Liver (tissue), 8 donors: ENCODE measurements at regions not wholly inside any gene's neighbourhood (a gene's known extent, or its start where the extent isn't known, plus 50 kb on each side); places are given as distances from the start of the nearest gene placed in this dataset.

Experiments used
- DNase-seq: peaks from one replicate; pipeline ENCODE4 v3.0.0-alpha.2; 2017; ENCODE audit warnings: low spot score
- H3K27ac ChIP-seq, 2 donors: one replicate each; pipeline ENCODE4 v1.7.0; 2013; ENCODE audit warnings: inconsistent platforms in 2 of 2, low read length in 2 of 2, control low read depth in 1 of 2, low read depth in 1 of 2, mild to moderate bottlenecking in 1 of 2
- H3K27me3 ChIP-seq, 4 donors: one replicate each; pipeline versions ENCODE4 v1.6.1 to v1.7.0; 2013; ENCODE audit warnings: low read length in 3 of 4, inconsistent platforms in 1 of 4, mild to moderate bottlenecking in 1 of 4, moderate library complexity in 1 of 4; ENCODE audit not compliant: control insufficient read depth in 4 of 4, insufficient read depth in 4 of 4
- H3K36me3 ChIP-seq, 4 donors: one replicate each; pipeline versions ENCODE4 v1.6.1 to v1.7.0; 2013; ENCODE audit warnings: low read length in 3 of 4, mild to moderate bottlenecking in 3 of 4, low read depth in 1 of 4, moderate library complexity in 1 of 4; ENCODE audit not compliant: control insufficient read depth in 4 of 4, insufficient read depth in 3 of 4
- H3K4me1 ChIP-seq, 4 donors: one replicate each; pipeline versions ENCODE4 v1.6.1 to v1.7.0; 2013; ENCODE audit warnings: low read length in 3 of 4, mild to moderate bottlenecking in 3 of 4, moderate library complexity in 1 of 4; ENCODE audit not compliant: control insufficient read depth in 4 of 4, insufficient read depth in 4 of 4
- H3K4me3 ChIP-seq, 3 donors: one replicate each; pipeline versions ENCODE4 v1.6.1 to v1.7.0; 2013; ENCODE audit warnings: low read length in 3 of 3, control low read depth in 1 of 3, low read depth in 1 of 3, mild to moderate bottlenecking in 1 of 3
- H3K9ac ChIP-seq, 2 donors: one replicate each; pipeline ENCODE4 v1.7.0; 2013; ENCODE audit warnings: low read length in 2 of 2, mild to moderate bottlenecking in 2 of 2, moderate library complexity in 2 of 2, control low read depth in 1 of 2, low read depth in 1 of 2
- H3K9me3 ChIP-seq, 4 donors: one replicate each; pipeline versions ENCODE4 v1.6.1 to v1.7.0; 2013; ENCODE audit warnings: low read length in 3 of 4; ENCODE audit not compliant: control insufficient read depth in 4 of 4
- CTCF ChIP-seq: fragments of 150-350 bp; IDR thresholded peaks from 2 replicates; pipeline ENCODE4 v1.5.1; 2017; ENCODE audit warnings: improper control_type of control experiment, low read depth, low read length; ENCODE audit not compliant: missing input control
- FOXA1 ChIP-seq: IDR thresholded peaks from 2 replicates; pipeline ENCODE4 v1.6.1; 2016; ENCODE audit warnings: antibody characterized with exemption
- FOXA2 ChIP-seq: IDR thresholded peaks from 2 replicates; pipeline ENCODE4 v1.6.1; 2016; ENCODE audit warnings: antibody characterized with exemption
- GABPA ChIP-seq, 2 donors: IDR thresholded peaks in 1 of 2; conservative IDR thresholded peaks in 1 of 2; 2 replicates each; pipeline ENCODE4 v1.6.1; 2016; ENCODE audit warnings: antibody characterized with exemption in 2 of 2, mild to moderate bottlenecking in 1 of 2, moderate library complexity in 1 of 2
- HNF4A ChIP-seq, 2 donors: conservative IDR thresholded peaks; 2 replicates each; pipeline ENCODE4 v1.6.1; 2016; ENCODE audit warnings: antibody characterized with exemption in 2 of 2, mild to moderate bottlenecking in 2 of 2
- JUND ChIP-seq, 2 donors: IDR thresholded peaks; 2 replicates each; pipeline ENCODE4 v1.6.1; 2016; ENCODE audit warnings: antibody characterized with exemption in 2 of 2
- MAX ChIP-seq: IDR thresholded peaks from 2 replicates; pipeline ENCODE4 v1.6.1; 2016; ENCODE audit warnings: antibody characterized with exemption
- NR2F2 ChIP-seq: IDR thresholded peaks from 2 replicates; pipeline ENCODE4 v1.6.1; 2016; ENCODE audit warnings: antibody characterized with exemption
- RAD21 ChIP-seq, 2 donors: IDR thresholded peaks; 2 replicates each; pipeline ENCODE4 v1.6.1; 2016; ENCODE audit warnings: antibody characterized with exemption in 2 of 2, mild to moderate bottlenecking in 2 of 2
- REST ChIP-seq: IDR thresholded peaks from 2 replicates; pipeline ENCODE4 v1.6.1; 2016; ENCODE audit warnings: antibody characterized with exemption, mild to moderate bottlenecking
- RXRA ChIP-seq, 2 donors: IDR thresholded peaks; 2 replicates each; pipeline ENCODE4 v1.6.1; 2017 to 2018; ENCODE audit warnings: antibody characterized with exemption in 2 of 2, mild to moderate bottlenecking in 1 of 2
- SP1 ChIP-seq: IDR thresholded peaks from 2 replicates; pipeline ENCODE4 v1.6.1; 2018; ENCODE audit warnings: antibody characterized with exemption, mild to moderate bottlenecking
- TAF1 ChIP-seq: conservative IDR thresholded peaks from 2 replicates; pipeline ENCODE4 v1.6.1; 2016; ENCODE audit warnings: antibody characterized with exemption, mild to moderate bottlenecking
- YY1 ChIP-seq: IDR thresholded peaks from 2 replicates; pipeline ENCODE4 v1.6.1; 2016; ENCODE audit warnings: antibody characterized with exemption, mild to moderate bottlenecking
- ZBTB33 ChIP-seq: IDR thresholded peaks from 2 replicates; pipeline ENCODE4 v1.6.1; 2016; ENCODE audit warnings: antibody characterized with exemption
- WGBS: extraction: QIAGEN DNeasy Blood & Tissue Kit; methylation state at CpG from one replicate; pipeline ENCODE4 v1.1.7; 2013; 5-methylcytosine and 5-hydroxymethylcytosine counted together
- donor health status: healthy.
- donor health status: healthy.
- donor health status: healthy.
- donor health status: healthy.
- donor health status: healthy.

GRCh38 chr6:51386347-51386836 lies 567.7 kb downstream of the TFAP2B start:
- H3K4me1 ChIP-seq, result no peaks in the 10 kb centered on the region
- H3K36me3 ChIP-seq, result no peaks in the 10 kb centered on the region
- no peak for DNase-seq
- H3K9me3 ChIP-seq, result no peaks in the 10 kb centered on the region
- TF ChIP-seq YY1 (no peak), TAF1 (no peak), HNF4A (conservative IDR thresholded peaks at IDR 0.05) (no peak), NR2F2 (no peak), FOXA1 (no peak), CTCF (no peak), RXRA (IDR thresholded peaks at IDR 0.05) (no peak), GABPA (IDR thresholded peaks at IDR 0.05 in 1 of 2, conservative IDR thresholded peaks at IDR 0.05 in 1 of 2) (no peak), RAD21 (IDR thresholded peaks at IDR 0.05) (no peak), JUND (IDR thresholded peaks at IDR 0.05) (no peak), REST (no peak), MAX (no peak)
- no peak overlapping the region for H3K27ac ChIP-seq
- H3K4me3 ChIP-seq, result no peak overlapping the region
- no peak overlapping the region for H3K9ac ChIP-seq
- H3K27me3 ChIP-seq, result no peaks in the 10 kb centered on the region
- WGBS, result 70% methylated on average over 3 of the region's 3 CpGs

- WGBS, result 90% methylated on average over 4 of the region's 4 CpGs
- TF ChIP-seq FOXA2 (no peak), TAF1 (no peak), ZBTB33 (no peak), HNF4A (conservative IDR thresholded peaks at IDR 0.05) (no peak), NR2F2 (no peak), REST (no peak), RAD21 (IDR thresholded peaks at IDR 0.05) (no peak), SP1 (no peak), FOXA1 (no peak), JUND (IDR thresholded peaks at IDR 0.05) (no peak), CTCF (no peak), MAX (no peak), RXRA (IDR thresholded peaks at IDR 0.05) (no peak)
Measured at GRCh38 chr6:51387907-51388306, 569.2 kb downstream of the TFAP2B start.

More at GRCh38 chr6:51387907-51388306, 569.2 kb downstream of the TFAP2B start:
- Histone ChIP-seq H3K27ac (no peak overlapping the region), H3K9ac (no peak overlapping the region), H3K4me3 (no peak overlapping the region), H3K9me3 (no peaks in the 10 kb centered on the region), H3K4me1 (no peaks in the 10 kb centered on the region), H3K27me3 (no peaks in the 10 kb centered on the region), H3K36me3 (no peaks in the 10 kb centered on the region)
- DNase-seq, result no peak
